Panc1 (cell line): ENCODE measurements at regions not wholly inside any gene's neighbourhood (a gene's known extent, or its start where the extent isn't known, plus 50 kb on each side); places are given as distances from the start of the nearest gene placed in this dataset.

ENCODE experiments used
- CTCF ChIP-seq: fragments of 450-650 bp; IDR thresholded peaks from 2 replicates; pipeline ENCODE4 v1.5.1; 2017; ENCODE audit warnings: mild to moderate bottlenecking
- POLR2AphosphoS5 ChIP-seq: IDR thresholded peaks from 2 replicates; pipeline ENCODE4 v1.6.1; 2012; ENCODE audit warnings: mild to moderate bottlenecking, low read depth, low read length, moderate library complexity
- REST ChIP-seq, 2 experiments: IDR thresholded peaks; 2 replicates each; pipeline ENCODE4 v1.6.1; 2011 to 2012; ENCODE audit warnings: low read depth in 2 of 2, control low read depth in 1 of 2, low read length in 1 of 2, mild to moderate bottlenecking in 1 of 2, moderate library complexity in 1 of 2; ENCODE audit not compliant: insufficient read depth in 1 of 2
- SIN3A ChIP-seq: IDR thresholded peaks from 2 replicates; pipeline ENCODE4 v1.6.1; 2012; ENCODE audit warnings: low read depth, mild to moderate bottlenecking, low read length, moderate library complexity, borderline replicate concordance; ENCODE audit not compliant: insufficient read depth

GRCh38 chr3:66778777-66779176 lies 219.3 kb upstream of the KBTBD8 start:
- TF ChIP-seq SIN3A = no peak
- no peak for TF ChIP-seq POLR2AphosphoS5
- TF ChIP-seq CTCF = no peak
- no peak for TF ChIP-seq REST (IDR thresholded peaks at IDR 0.05; ENCODE audit: insufficient read depth in 1 of 2, low read depth in 2 of 2, low read length in 1 of 2)
